HepG2 (cell line): ENCODE measurements at regions not wholly inside any gene's neighbourhood (a gene's known extent, or its start where the extent isn't known, plus 50 kb on each side); places are given as distances from the start of the nearest gene placed in this dataset.

Experiments used
- FOXP4 ChIP-seq: sonication (generic); formaldehyde crosslinking; IDR thresholded peaks from 2 replicates; pipeline ENCODE4 v1.4.0; 2020; ENCODE audit warnings: missing genetic modification reagents
- HNF1A ChIP-seq, 2 experiments: sonication (generic) in 1 of 2; formaldehyde crosslinking in 1 of 2; IDR thresholded peaks; 2 replicates each; pipeline versions ENCODE4 v1.4.0 to v1.6.1; 2016 to 2020; ENCODE audit warnings: borderline replicate concordance in 1 of 2, low read depth in 1 of 2, mild to moderate bottlenecking in 1 of 2, missing genetic modification reagents in 1 of 2
- HOXA5 ChIP-seq: sonication (generic); formaldehyde crosslinking; IDR thresholded peaks from 2 replicates; pipeline ENCODE4 v1.4.0; 2020; ENCODE audit warnings: missing genetic modification reagents
- NFIB ChIP-seq: sonication (generic); formaldehyde crosslinking; IDR thresholded peaks from 2 replicates; pipeline ENCODE4 v1.9.0; 2021; ENCODE audit warnings: missing genetic modification reagents, mild to moderate bottlenecking, borderline replicate concordance
- PCBP2 ChIP-seq: fragments of 200-400 bp; formaldehyde crosslinking; optimal IDR thresholded peaks from 2 replicates; pipeline ENCODE3; 2018; ENCODE audit warnings: low read length, low read depth; ENCODE audit not compliant: poor library complexity, severe bottlenecking
- PITX1 ChIP-seq: sonication (generic); formaldehyde crosslinking; IDR thresholded peaks from 2 replicates; pipeline ENCODE4 v1.5.1; 2020; ENCODE audit warnings: mild to moderate bottlenecking, missing genetic modification reagents
- SMC3 ChIP-seq: IDR thresholded peaks from 2 replicates; pipeline ENCODE4 v1.6.1; 2011; ENCODE audit warnings: low read length, improper control_type of control experiment
- TBX2 ChIP-seq: sonication (generic); formaldehyde crosslinking; IDR thresholded peaks from 2 replicates; pipeline ENCODE4 v1.5.0; 2020; ENCODE audit warnings: missing genetic modification reagents, mild to moderate bottlenecking, borderline replicate concordance
- ZNF160 ChIP-seq: sonication (generic); formaldehyde crosslinking; IDR thresholded peaks from 2 replicates; pipeline ENCODE4 v1.8.0; 2022; ENCODE audit warnings: mild to moderate bottlenecking, inconsistent platforms, missing genetic modification reagents
- ZNF264 ChIP-seq: sonication (generic); formaldehyde crosslinking; IDR thresholded peaks from 2 replicates; pipeline ENCODE4 v1.4.0; 2020; ENCODE audit warnings: missing genetic modification reagents
- ZNF614 ChIP-seq: IDR thresholded peaks from 2 replicates; pipeline ENCODE4 v1.6.1; 2018; ENCODE audit warnings: missing biosample characterization, missing genetic modification reagents, inconsistent platforms, borderline replicate concordance
- TF ChIP-seq, protein P1 (sequence below): sonication (generic); formaldehyde crosslinking; IDR thresholded peaks from 2 replicates; pipeline ENCODE4 v1.4.0; 2020; ENCODE audit warnings: missing genetic modification reagents
- TF ChIP-seq, protein P2 (sequence below): sonication (generic); formaldehyde crosslinking; IDR thresholded peaks from 2 replicates; pipeline ENCODE4 v1.8.0; 2022; ENCODE audit warnings: missing genetic modification reagents, mild to moderate bottlenecking, moderate library complexity, borderline replicate concordance

DNA sequence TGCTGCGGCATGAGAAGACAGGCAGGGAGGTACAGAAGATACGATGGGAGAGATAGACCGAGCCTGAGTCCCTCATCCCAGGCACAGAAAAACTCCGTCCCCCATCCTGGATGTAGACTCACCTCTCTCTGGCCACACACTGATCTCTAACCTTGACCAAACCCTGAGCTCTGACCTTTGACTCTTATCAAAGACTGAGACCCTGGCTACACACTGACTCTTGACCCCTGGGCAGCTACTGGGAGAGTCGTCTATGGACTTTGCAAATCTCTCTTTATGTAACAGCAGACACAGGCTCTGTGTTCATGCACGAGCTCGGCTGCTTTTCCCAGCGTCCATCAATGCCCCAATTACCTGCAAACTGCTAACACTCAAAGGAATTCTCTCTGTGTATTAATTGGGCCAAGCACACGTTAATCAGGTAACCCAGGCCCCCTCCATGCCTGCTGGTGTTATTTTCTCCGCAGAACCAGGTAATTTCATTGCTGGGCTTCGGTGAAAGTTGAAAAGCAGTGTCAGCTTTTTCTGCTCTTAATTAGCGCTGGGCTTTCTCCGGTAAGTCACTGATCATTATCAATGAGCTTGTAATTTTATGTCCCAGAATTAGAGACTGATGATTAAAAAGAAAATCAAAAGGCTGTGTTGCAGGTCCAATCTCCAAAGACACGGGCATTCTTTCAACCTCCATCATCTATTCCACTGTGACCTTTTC is 179.4 kb upstream of the NLRP1 start (continued):
- TF ChIP-seq HNF1A (IDR thresholded peaks at IDR 0.05; ENCODE audit: low read depth) (peak; percentile 78), HNF1A (CRISPR knock-in tag; IDR thresholded peaks at IDR 0.05; ENCODE audit: borderline replicate concordance) (peak; percentile 79; the same call in 1 of the 2 replicates), ZNF160 (CRISPR knock-in tag) (no peak), PITX1 (CRISPR knock-in tag) (peak; percentile 98), TBX2 (peak; percentile 84; the same call in 1 of the 2 replicates), SMC3 (no peak), ZNF264 (CRISPR knock-in tag) (peak; percentile 80; the same call in 1 of the 2 replicates), NFIB (CRISPR knock-in tag) (no peak), HOXA5 (no peak), FOXP4 (peak; percentile 70; the same call in 1 of the 2 replicates), PCBP2 (no peak), ZNF614 (CRISPR knock-in tag) (peak; percentile 66; the same call in 1 of the 2 replicates)
- TF ChIP-seq, protein P1, sequence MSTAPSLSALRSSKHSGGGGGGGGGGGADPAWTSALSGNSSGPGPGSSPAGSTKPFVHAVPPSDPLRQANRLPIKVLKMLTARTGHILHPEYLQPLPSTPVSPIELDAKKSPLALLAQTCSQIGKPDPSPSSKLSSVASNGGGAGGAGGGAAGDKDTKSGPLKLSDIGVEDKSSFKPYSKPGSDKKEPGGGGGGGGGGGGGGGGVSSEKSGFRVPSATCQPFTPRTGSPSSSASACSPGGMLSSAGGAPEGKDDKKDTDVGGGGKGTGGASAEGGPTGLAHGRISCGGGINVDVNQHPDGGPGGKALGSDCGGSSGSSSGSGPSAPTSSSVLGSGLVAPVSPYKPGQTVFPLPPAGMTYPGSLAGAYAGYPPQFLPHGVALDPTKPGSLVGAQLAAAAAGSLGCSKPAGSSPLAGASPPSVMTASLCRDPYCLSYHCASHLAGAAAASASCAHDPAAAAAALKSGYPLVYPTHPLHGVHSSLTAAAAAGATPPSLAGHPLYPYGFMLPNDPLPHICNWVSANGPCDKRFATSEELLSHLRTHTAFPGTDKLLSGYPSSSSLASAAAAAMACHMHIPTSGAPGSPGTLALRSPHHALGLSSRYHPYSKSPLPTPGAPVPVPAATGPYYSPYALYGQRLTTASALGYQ = peak; percentile 87
- TF ChIP-seq, protein P2, sequence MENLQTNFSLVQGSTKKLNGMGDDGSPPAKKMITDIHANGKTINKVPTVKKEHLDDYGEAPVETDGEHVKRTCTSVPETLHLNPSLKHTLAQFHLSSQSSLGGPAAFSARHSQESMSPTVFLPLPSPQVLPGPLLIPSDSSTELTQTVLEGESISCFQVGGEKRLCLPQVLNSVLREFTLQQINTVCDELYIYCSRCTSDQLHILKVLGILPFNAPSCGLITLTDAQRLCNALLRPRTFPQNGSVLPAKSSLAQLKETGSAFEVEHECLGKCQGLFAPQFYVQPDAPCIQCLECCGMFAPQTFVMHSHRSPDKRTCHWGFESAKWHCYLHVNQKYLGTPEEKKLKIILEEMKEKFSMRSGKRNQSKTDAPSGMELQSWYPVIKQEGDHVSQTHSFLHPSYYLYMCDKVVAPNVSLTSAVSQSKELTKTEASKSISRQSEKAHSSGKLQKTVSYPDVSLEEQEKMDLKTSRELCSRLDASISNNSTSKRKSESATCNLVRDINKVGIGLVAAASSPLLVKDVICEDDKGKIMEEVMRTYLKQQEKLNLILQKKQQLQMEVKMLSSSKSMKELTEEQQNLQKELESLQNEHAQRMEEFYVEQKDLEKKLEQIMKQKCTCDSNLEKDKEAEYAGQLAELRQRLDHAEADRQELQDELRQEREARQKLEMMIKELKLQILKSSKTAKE = peak; percentile 98
